ENCODE measurements at regions not wholly inside any gene's neighbourhood (a gene's known extent, or its start where the extent isn't known, plus 50 kb on each side); places are given as distances from the start of the nearest gene placed in this dataset.
A peak's percentile ranks its signal among the peaks of the same experiment; 100 is the strongest.

DNA sequence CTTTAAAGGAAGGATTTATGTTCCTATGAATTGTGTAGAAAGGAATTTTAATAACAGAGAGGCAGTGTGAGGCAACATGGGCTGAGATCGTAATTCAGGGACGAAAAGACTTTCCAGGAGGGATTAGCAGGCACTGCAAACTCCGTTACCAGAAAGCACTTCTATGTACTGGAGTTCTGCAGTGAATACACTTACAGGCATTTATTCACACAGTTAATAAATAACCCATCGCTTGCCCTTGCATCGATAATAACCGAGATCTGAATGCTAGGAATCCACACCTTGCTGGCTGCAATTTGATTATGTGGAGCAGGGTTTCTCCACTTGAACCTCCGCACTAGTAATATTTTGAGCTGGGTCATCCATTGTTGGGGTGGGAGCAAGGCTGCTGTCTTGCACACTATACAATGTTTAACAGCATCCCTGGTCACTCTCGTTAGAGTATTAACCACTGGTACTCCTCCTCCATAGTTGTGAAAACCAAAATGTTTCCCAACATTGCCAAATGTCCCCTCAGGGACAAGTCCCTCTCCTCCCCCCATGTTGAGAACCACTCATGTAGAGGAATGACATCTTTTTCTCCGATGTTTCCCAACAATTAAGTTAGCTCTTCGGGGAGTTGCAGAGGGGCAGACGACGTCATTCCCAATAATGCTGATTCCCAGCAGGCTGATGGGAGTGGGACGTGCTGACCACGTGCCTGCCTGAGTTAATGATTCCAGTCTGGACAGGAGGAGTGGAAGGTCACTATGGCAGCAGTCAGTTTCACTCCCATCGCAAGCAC lies 99.5 kb downstream of the SNX19 start:
- no peak for TF ChIP-seq POLR2A (IDR thresholded peaks at IDR 0.05)
- TF ChIP-seq CTCF (IDR thresholded peaks at IDR 0.05): no peak
- TF ChIP-seq EP300 (IDR thresholded peaks at IDR 0.05): peak in 1 of 2 donors; percentile 40
